Testis (tissue), 2 donors: ENCODE measurements at regions not wholly inside any gene's neighbourhood (a gene's known extent, or its start where the extent isn't known, plus 50 kb on each side); places are given as distances from the start of the nearest gene placed in this dataset.

Experiments
- DNase-seq: peaks from one replicate; pipeline ENCODE4 v3.0.0-alpha.2; 2019
- H3K27ac ChIP-seq, 2 donors: fragments of 200-600 bp; sonication (generic); one replicate each; pipeline ENCODE4 v1.5.1; 2019
- H3K27me3 ChIP-seq: fragments of 200-600 bp; sonication (generic); one replicate; pipeline ENCODE4 v1.5.1; 2019
- H3K36me3 ChIP-seq: fragments of 200-600 bp; sonication (generic); one replicate; pipeline ENCODE4 v1.5.1; 2017; ENCODE audit warnings: low read depth; ENCODE audit errors: missing control alignments
- H3K4me1 ChIP-seq: fragments of 200-600 bp; sonication (generic); one replicate; pipeline ENCODE4 v1.5.1; 2019
- H3K4me3 ChIP-seq, 2 donors: fragments of 200-600 bp; sonication (generic); one replicate each; pipeline ENCODE4 v1.5.1; 2017 to 2019
- H3K9me3 ChIP-seq: fragments of 200-600 bp; sonication (generic); one replicate; pipeline ENCODE4 v1.5.1; 2017
- POLR2A ChIP-seq: fragments of 450-650 bp; IDR thresholded peaks from one replicate; pipeline ENCODE4 v1.6.1; 2017; ENCODE audit warnings: antibody characterized with exemption, mild to moderate bottlenecking, moderate library complexity
- WGBS, 2 donors: methylation state at CpG; one replicate each; pipeline ENCODE4 v1.1.5; 2018; 5-methylcytosine and 5-hydroxymethylcytosine counted together
- intact Hi-C: fragments of 100-400 bp; cut with DNase I; formaldehyde crosslinking; loops from one replicate; pipeline ENCODE4 v1.15.1; 2023; ENCODE audit warnings: low total_unique reads
- TF ChIP-seq, protein P1 (sequence below), 3 experiments: fragments of 450-650 bp in 2 of 3; fragments of 200-600 bp in 1 of 3; sonication (generic) in 1 of 3; IDR thresholded peaks; one replicate each; pipeline ENCODE4 v1.5.1; 2016 to 2019; ENCODE audit warnings: antibody characterized with exemption in 3 of 3, mild to moderate bottlenecking in 2 of 3, moderate library complexity in 1 of 3

DNA sequence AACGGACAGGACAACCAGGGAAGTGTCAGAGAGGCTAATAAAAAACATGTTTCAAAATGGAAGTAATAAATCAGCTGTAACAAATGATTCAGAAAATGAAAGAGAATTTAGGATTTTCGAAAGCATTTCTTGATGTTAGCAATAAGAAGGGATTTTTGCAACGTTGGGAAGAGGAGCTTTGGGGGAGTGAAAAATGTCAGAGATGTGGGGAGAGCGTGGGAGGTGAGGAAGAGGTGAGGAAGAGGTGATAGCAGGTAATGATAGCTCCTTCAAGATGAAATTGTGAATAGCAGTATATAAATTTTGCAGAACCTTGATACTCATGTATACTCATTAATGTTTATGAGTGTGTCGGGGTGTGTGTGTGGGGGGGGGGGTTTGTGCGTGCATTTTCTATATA, 76.2 kb upstream of the COX10 start:
- Histone ChIP-seq H3K27ac (no peak overlapping the region), H3K36me3 (no peaks in the 10 kb centered on the region), H3K4me3 (no peak overlapping the region), H3K4me1 (no peaks in the 10 kb centered on the region), H3K9me3 (no peaks in the 10 kb centered on the region), H3K27me3 (no peaks in the 10 kb centered on the region)
- WGBS, 2 donors = 82 to 83% methylated on average over 5 of the region's 6 CpGs
- no peak for DNase-seq
- TF ChIP-seq, protein P1, sequence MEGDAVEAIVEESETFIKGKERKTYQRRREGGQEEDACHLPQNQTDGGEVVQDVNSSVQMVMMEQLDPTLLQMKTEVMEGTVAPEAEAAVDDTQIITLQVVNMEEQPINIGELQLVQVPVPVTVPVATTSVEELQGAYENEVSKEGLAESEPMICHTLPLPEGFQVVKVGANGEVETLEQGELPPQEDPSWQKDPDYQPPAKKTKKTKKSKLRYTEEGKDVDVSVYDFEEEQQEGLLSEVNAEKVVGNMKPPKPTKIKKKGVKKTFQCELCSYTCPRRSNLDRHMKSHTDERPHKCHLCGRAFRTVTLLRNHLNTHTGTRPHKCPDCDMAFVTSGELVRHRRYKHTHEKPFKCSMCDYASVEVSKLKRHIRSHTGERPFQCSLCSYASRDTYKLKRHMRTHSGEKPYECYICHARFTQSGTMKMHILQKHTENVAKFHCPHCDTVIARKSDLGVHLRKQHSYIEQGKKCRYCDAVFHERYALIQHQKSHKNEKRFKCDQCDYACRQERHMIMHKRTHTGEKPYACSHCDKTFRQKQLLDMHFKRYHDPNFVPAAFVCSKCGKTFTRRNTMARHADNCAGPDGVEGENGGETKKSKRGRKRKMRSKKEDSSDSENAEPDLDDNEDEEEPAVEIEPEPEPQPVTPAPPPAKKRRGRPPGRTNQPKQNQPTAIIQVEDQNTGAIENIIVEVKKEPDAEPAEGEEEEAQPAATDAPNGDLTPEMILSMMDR (IDR thresholded peaks at IDR 0.05) = no peak
- no peak for TF ChIP-seq POLR2A
- intact Hi-C loops = no loop called here

DNA sequence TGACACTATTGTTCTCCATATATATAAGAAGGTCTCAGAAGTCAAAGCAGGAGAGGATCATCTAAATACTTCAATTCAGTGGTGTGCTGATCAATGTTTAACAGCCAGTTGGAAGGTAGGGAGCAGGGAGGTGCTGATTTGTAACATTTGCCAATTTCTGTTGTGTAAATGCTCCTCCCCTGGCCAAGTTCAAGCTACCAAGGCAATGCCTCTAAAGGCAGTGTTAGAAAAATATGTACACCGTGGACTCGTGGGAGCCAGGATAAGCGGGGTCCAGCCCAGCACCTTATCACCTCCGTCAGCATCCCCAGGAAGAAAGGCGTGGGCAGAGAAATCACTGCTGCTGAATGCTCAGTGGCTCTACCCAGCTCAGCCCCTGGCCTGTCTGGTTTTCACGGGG, 75.3 kb upstream of the COX10 start:
- no peak overlapping the region for H3K4me3 ChIP-seq
- WGBS, 2 donors = 86 to 94% methylated on average over 6 of the region's 6 CpGs
- TF ChIP-seq POLR2A = no peak
- TF ChIP-seq, protein P1 (IDR thresholded peaks at IDR 0.05) = no peak
- H3K27ac ChIP-seq = no peak overlapping the region
- DNase-seq = no peak
- no peaks in the 10 kb centered on the region for H3K36me3 ChIP-seq
- intact Hi-C loops = no loop called here
- H3K27me3 ChIP-seq = no peaks in the 10 kb centered on the region
- H3K9me3 ChIP-seq = no peaks in the 10 kb centered on the region
- no peaks in the 10 kb centered on the region for H3K4me1 ChIP-seq

DNA sequence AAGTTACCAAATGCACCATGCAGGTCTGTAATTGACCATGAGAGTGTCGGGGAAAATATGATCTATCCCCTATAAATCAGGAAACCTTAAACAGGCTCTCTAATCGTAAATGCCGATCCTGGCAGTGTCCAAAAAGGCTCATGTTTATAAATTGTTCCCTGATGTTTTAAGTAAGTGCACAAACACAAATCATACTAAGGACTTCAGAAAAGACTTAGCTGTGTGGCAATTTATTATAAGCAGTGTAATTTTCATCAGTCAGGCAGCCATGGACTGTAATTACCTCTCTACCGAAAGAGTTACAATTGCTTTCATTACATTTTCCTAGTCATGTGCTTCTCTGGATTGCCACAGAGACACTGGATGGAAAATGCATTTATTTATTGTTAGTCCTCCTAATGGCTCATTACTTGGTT, 73.4 kb upstream of the COX10 start:
- H3K36me3 ChIP-seq = no peaks in the 10 kb centered on the region
- TF ChIP-seq, protein P1 (IDR thresholded peaks at IDR 0.05) = no peak
- TF ChIP-seq POLR2A = no peak
- H3K4me3 ChIP-seq = no peak overlapping the region
- H3K27me3 ChIP-seq = no peaks in the 10 kb centered on the region
- H3K9me3 ChIP-seq = no peaks in the 10 kb centered on the region
- H3K4me1 ChIP-seq = no peaks in the 10 kb centered on the region
- 60 to 76% methylated on average over 4 of the region's 4 CpGs for WGBS, 2 donors
- no peak for DNase-seq
- intact Hi-C loops = no loop called here
- H3K27ac ChIP-seq = no peak overlapping the region

DNA sequence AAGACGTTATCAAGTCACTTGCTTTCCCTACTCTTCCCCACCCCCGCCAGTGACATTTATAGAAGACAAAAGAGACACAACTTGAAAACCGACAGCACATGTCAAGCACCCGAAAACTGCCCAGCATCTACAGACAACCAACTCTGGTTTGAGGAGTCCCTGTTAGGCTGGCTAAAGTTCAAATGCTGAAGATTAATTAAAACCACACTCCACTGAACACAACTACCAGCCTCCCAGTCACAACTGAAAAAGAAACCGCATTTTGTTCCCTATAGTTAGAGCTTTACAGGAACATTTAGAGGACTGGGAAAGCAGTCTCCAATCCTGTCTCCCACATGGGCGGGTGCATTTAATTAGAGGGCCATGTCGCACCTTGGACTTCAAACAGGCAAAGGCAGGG, 73.0 kb upstream of the COX10 start:
- Histone ChIP-seq H3K4me3 (no peak overlapping the region), H3K27me3 (no peaks in the 10 kb centered on the region), H3K9me3 (no peaks in the 10 kb centered on the region), H3K36me3 (no peaks in the 10 kb centered on the region), H3K27ac (no peak overlapping the region), H3K4me1 (no peaks in the 10 kb centered on the region)
- WGBS, 2 donors = 83 to 84% methylated on average over 7 of the region's 7 CpGs
- DNase-seq = no peak
- intact Hi-C loops = no loop called here
- TF ChIP-seq, protein P1 (IDR thresholded peaks at IDR 0.05) = no peak
- TF ChIP-seq POLR2A = no peak

DNA sequence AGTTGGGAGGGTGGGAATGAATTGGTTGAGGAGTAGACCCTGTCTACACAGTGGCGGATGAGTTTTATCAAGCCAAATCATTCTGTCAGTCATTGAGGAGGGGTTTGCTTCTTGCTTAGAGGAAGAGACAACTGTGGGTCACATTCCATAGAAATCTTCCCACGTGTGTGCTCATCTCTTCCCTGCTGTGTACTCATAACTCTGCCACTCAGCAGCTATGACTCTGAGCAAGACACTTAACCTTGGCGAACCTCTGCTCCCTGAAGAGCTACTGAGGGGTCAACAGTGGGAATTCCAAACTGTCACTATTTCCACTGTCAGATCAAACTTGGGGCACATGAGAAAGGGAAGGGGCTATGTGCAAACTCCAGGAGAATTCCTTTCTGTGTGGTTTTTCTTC, 72.6 kb upstream of the COX10 start:
- Histone ChIP-seq H3K4me3 (no peak overlapping the region), H3K27ac (no peak overlapping the region), H3K4me1 (no peaks in the 10 kb centered on the region), H3K9me3 (no peaks in the 10 kb centered on the region), H3K36me3 (no peaks in the 10 kb centered on the region), H3K27me3 (no peaks in the 10 kb centered on the region)
- intact Hi-C loops = no loop called here
- TF ChIP-seq, protein P1 (IDR thresholded peaks at IDR 0.05) = no peak
- no peak for TF ChIP-seq POLR2A
- WGBS, 2 donors = 81 to 89% methylated on average over 3 of the region's 3 CpGs
- no peak for DNase-seq
